Breast epithelium (tissue), 3 donors: ENCODE measurements at regions not wholly inside any gene's neighbourhood (a gene's known extent, or its start where the extent isn't known, plus 50 kb on each side); places are given as distances from the start of the nearest gene placed in this dataset.

Experiments
- CTCF ChIP-seq, 3 donors: fragments of 450-650 bp; IDR thresholded peaks; one replicate each; pipeline ENCODE4 v1.5.1; 2016 to 2017; ENCODE audit warnings: antibody characterized with exemption in 3 of 3, mild to moderate bottlenecking in 3 of 3, moderate library complexity in 3 of 3
- POLR2A ChIP-seq: fragments of 450-650 bp; IDR thresholded peaks from one replicate; pipeline ENCODE4 v1.6.1; 2016; ENCODE audit warnings: antibody characterized with exemption, mild to moderate bottlenecking, moderate library complexity
- POLR2AphosphoS5 ChIP-seq, 3 donors: sonication (generic); formaldehyde crosslinking; IDR thresholded peaks; one replicate each; pipeline ENCODE4 v1.6.1; 2017; ENCODE audit warnings: antibody characterized with exemption in 3 of 3

- TF ChIP-seq POLR2A (no peak), CTCF (IDR thresholded peaks at IDR 0.05) (no peak), POLR2AphosphoS5 (IDR thresholded peaks at IDR 0.05) (no peak)
Measured at GRCh38 chr6:106790935-106791334, 161.6 kb downstream of the QRSL1 start.
